K562 (cell line): ENCODE measurements at regions not wholly inside any gene's neighbourhood (a gene's known extent, or its start where the extent isn't known, plus 50 kb on each side); places are given as distances from the start of the nearest gene placed in this dataset.

ENCODE experiments used
- ATAC-seq: fragments of 200-7000 bp; cut with Tn5 transposase; 3 replicates; pipeline ENCODE4 v1.9.1; 2020; ENCODE audit warnings: moderate library complexity
- BruUV-seq: library from RNA; stranded (reverse); fragments of 400-500 nt; replicated peaks from 2 replicates; lab custom pipeline; 2021; lab: Mats Ljungman, UMichigan
- CTCF ChIA-PET: fragments of 300-600 bp; formaldehyde crosslinking; extraction: SDS; loops from one replicate; lab custom pipeline; 2021; ENCODE audit warnings: low intra/inter-chr PET ratio; lab: Yijun Ruan, JAX
- POLR2A ChIA-PET: fragments of 300-600, 350-650 bp; sonication (Branson Sonifier 250); formaldehyde crosslinking; extraction: SDS; loops from one replicate; lab custom pipeline; 2021; ENCODE audit warnings: antibody characterized with exemption, inconsistent platforms; lab: Yijun Ruan, JAX
- DNase-seq, 4 experiments: peaks; one replicate each; pipeline versions ENCODE4 v3.0.0 to v3.0.0-alpha.2; 2011 to 2018; ENCODE audit warnings: low spot score in 3 of 4, mixed read lengths in 3 of 4; ENCODE audit errors: extremely low read depth in 1 of 4
- FAIRE-seq: peaks from 2 replicates; lab custom pipeline; 2011; peaks lifted over from hg19 to GRCh38; lab: Jason Lieb, UNC
- H2AFZ ChIP-seq: 2 replicates; pipeline ENCODE4 v1.6.0; 2011; ENCODE audit warnings: low read depth, low read length, control low read depth, inconsistent platforms
- H3K27ac ChIP-seq: fragments of 200-600 bp; 3 replicates; pipeline ENCODE4 v1.8.0; 2011; ENCODE audit warnings: low read depth, mild to moderate bottlenecking, control low read depth, inconsistent platforms, low read length, moderate library complexity, mixed read lengths; ENCODE audit errors: extremely low read depth
- H3K27me3 ChIP-seq, 2 experiments: fragments of 300-600 bp in 1 of 2; 2 replicates in 1 of 2; 3 replicates in 1 of 2; pipeline versions ENCODE4 v1.6.0 to v1.8.0; 2011; ENCODE audit warnings: inconsistent platforms in 2 of 2, low read length in 2 of 2, mild to moderate bottlenecking in 1 of 2, mixed read lengths in 1 of 2, moderate library complexity in 1 of 2; ENCODE audit not compliant: control insufficient read depth in 2 of 2, insufficient read depth in 2 of 2
- H3K36me3 ChIP-seq: fragments of 300-600 bp; 3 replicates; pipeline ENCODE4 v1.8.0; 2011; ENCODE audit warnings: mild to moderate bottlenecking, low read length, inconsistent platforms; ENCODE audit not compliant: control insufficient read depth, insufficient read depth
- H3K4me1 ChIP-seq, 2 experiments: fragments of 200-600 bp in 1 of 2; replicated peaks in 1 of 2; 2 replicates in 1 of 2; 3 replicates in 1 of 2; pipeline versions ENCODE4 v1.5.1 to v1.8.0; 2011; ENCODE audit warnings: inconsistent platforms in 2 of 2, low read length in 2 of 2, mild to moderate bottlenecking in 1 of 2, mixed read lengths in 1 of 2, moderate library complexity in 1 of 2; ENCODE audit not compliant: control insufficient read depth in 2 of 2, insufficient read depth in 2 of 2
- H3K4me2 ChIP-seq: 2 replicates; pipeline ENCODE4 v1.6.1; 2011; ENCODE audit warnings: low read length, control low read depth, inconsistent platforms, mixed read lengths; ENCODE audit not compliant: insufficient read depth
- H3K4me3 ChIP-seq: fragments of 200-600 bp; sonication (generic), shearing (Covaris generic); 2 replicates; pipeline ENCODE4 v1.5.1; 2016; ENCODE audit warnings: control low read depth, inconsistent platforms
- H3K79me2 ChIP-seq: fragments of 200-600 bp; 3 replicates; pipeline ENCODE4 v1.8.0; 2011; ENCODE audit warnings: low read length, inconsistent platforms; ENCODE audit not compliant: control insufficient read depth, insufficient read depth
- H3K9ac ChIP-seq, 2 experiments: 2 replicates each; pipeline versions ENCODE4 v1.6.0 to v1.6.1; 2011; ENCODE audit warnings: low read depth in 2 of 2, low read length in 2 of 2, control low read depth in 1 of 2, inconsistent platforms in 1 of 2, mild to moderate bottlenecking in 1 of 2, mixed read lengths in 1 of 2; ENCODE audit not compliant: insufficient read depth in 1 of 2
- H3K9me1 ChIP-seq: one replicate; pipeline ENCODE4 v1.6.0; 2011; ENCODE audit warnings: inconsistent platforms, mild to moderate bottlenecking, low read length, moderate library complexity; ENCODE audit not compliant: control insufficient read depth, insufficient read depth
- H3K9me3 ChIP-seq: replicated peaks from 2 replicates; pipeline ENCODE4 v1.5.1; 2011; ENCODE audit warnings: low read depth, low read length, inconsistent platforms; ENCODE audit not compliant: control insufficient read depth, insufficient read depth
- H4K20me1 ChIP-seq: replicated peaks from 2 replicates; pipeline ENCODE4 v1.6.1; 2011; ENCODE audit warnings: low read length, inconsistent platforms, mixed read lengths; ENCODE audit not compliant: control insufficient read depth, insufficient read depth
- ASH1L ChIP-seq: fragments of 450-650 bp; IDR thresholded peaks from 2 replicates; pipeline ENCODE4 v1.6.1; 2018; ENCODE audit warnings: borderline replicate concordance, mild to moderate bottlenecking, low read depth; ENCODE audit not compliant: partially characterized antibody
- ERF ChIP-seq: fragments of 450-650 bp; formaldehyde crosslinking; IDR thresholded peaks from 2 replicates; pipeline ENCODE4 v1.4.0; 2020; ENCODE audit warnings: mild to moderate bottlenecking, mixed read lengths
- FOXA1 ChIP-seq: fragments of 450-650 bp; IDR thresholded peaks from 2 replicates; pipeline ENCODE4 v1.6.1; 2016; ENCODE audit warnings: mild to moderate bottlenecking, borderline replicate concordance
- GTF2F1 ChIP-seq: IDR thresholded peaks from 2 replicates; pipeline ENCODE4 v1.6.1; 2011; ENCODE audit warnings: low read depth, low read length, improper control_type of control experiment
- HNRNPL ChIP-seq: fragments of 200-400 bp; formaldehyde crosslinking; IDR thresholded peaks from 2 replicates; pipeline ENCODE4 v1.6.1; 2017; ENCODE audit warnings: low read depth, mild to moderate bottlenecking, low read length
- HNRNPUL1 ChIP-seq: fragments of 200-400 bp; formaldehyde crosslinking; IDR thresholded peaks from 2 replicates; pipeline ENCODE4 v1.6.1; 2017; ENCODE audit warnings: low read length
- JUND ChIP-seq, 2 experiments: IDR thresholded peaks; 2 replicates in 1 of 2; 3 replicates in 1 of 2; pipeline ENCODE4 v1.6.1; 2011; ENCODE audit warnings: borderline replicate concordance in 2 of 2, low read depth in 2 of 2, low read length in 2 of 2, improper control_type of control experiment in 1 of 2, missing biosample characterization in 1 of 2, missing genetic modification characterization in 1 of 2, missing genetic modification reagents in 1 of 2
- NELFE ChIP-seq: IDR thresholded peaks from 2 replicates; pipeline ENCODE4 v1.6.1; 2011; ENCODE audit warnings: mild to moderate bottlenecking; ENCODE audit not compliant: insufficient read depth, insufficient read length
- RB1 ChIP-seq: fragments of 450-650 bp; IDR thresholded peaks from 2 replicates; pipeline ENCODE4 v1.6.1; 2017; ENCODE audit warnings: low read depth, mild to moderate bottlenecking
- SETDB1 ChIP-seq: IDR thresholded peaks from one replicate; pipeline ENCODE4 v1.6.1; 2012; ENCODE audit warnings: low read length, control low read depth, inconsistent platforms
- SLC30A9 ChIP-seq: fragments of 250-450 bp; sonication (Bioruptor Pico); IDR thresholded peaks from 2 replicates; pipeline ENCODE4 v1.8.0; 2022; ENCODE audit warnings: mild to moderate bottlenecking, moderate library complexity
- TAF15 ChIP-seq: fragments of 200-400 bp; formaldehyde crosslinking; IDR thresholded peaks from 2 replicates; pipeline ENCODE4 v1.6.1; 2017; ENCODE audit warnings: mild to moderate bottlenecking, low read depth, low read length, moderate library complexity
- YBX1 ChIP-seq: fragments of 450-650 bp; IDR thresholded peaks from 2 replicates; pipeline ENCODE4 v1.7.1; 2016; ENCODE audit warnings: mild to moderate bottlenecking
- WGBS: fragments of 100-300 bp; shearing (Covaris generic); methylation state at CpG from one replicate; pipeline ENCODE4 v1.1.6; 2016; ENCODE audit warnings: low coverage, mixed read lengths; ENCODE audit not compliant: insufficient coverage; ENCODE audit errors: missing lambda C conversion rate; 5-methylcytosine and 5-hydroxymethylcytosine counted together
- in situ Hi-C: fragments of 300-500 bp; cut with MboI; formaldehyde crosslinking; loops from 4 replicates; pipeline ENCODE4 v1.15.0; 2018; ENCODE audit warnings: inconsistent platforms, mixed read lengths
- intact Hi-C: fragments of 100-400 bp; cut with micrococcal nuclease; formaldehyde crosslinking; loops from 2 replicates; pipeline ENCODE4 v1.14.2; 2022

- no peak for TF ChIP-seq JUND (IDR thresholded peaks at IDR 0.05; ENCODE audit: borderline replicate concordance, low read depth, low read length)
- TF ChIP-seq JUND (tag; IDR thresholded peaks at IDR 0.05; ENCODE audit: borderline replicate concordance, low read depth, low read length), result no peak
- no peak for TF ChIP-seq HNRNPUL1
Observed at GRCh38 chr5:29170599-29170998, 2022.9 kb upstream of the CDH6 start (continued).

- Histone ChIP-seq H3K9me3 (no peaks in the 10 kb centered on the region; the same call in 1 of the 2 replicates), H3K9me1 (no peaks in the 10 kb centered on the region), H3K36me3 (no peaks in the 10 kb centered on the region), H3K79me2 (no peaks in the 10 kb centered on the region), H3K27me3 (no peaks in the 10 kb centered on the region), H3K9ac (no peak overlapping the region), H3K4me2 (no peak overlapping the region), H2AFZ (no peak overlapping the region), H4K20me1 (no peaks in the 10 kb centered on the region), H3K27ac (no peak overlapping the region), H3K4me1 (no peaks in the 10 kb centered on the region), H3K4me3 (no peak overlapping the region)
- intact Hi-C loops, result no loop called here
- in situ Hi-C loops, result no loop called here
- 9% methylated on average over 2 of the region's 2 CpGs for WGBS
- ChIA-PET POLR2A (no interaction called here), CTCF (no interaction called here)
- FAIRE-seq (no peak), ATAC-seq (no peak), DNase-seq (no peak)
- BruUV-seq, result no TSS peak
- TF ChIP-seq HNRNPL (no peak), YBX1 (no peak), TAF15 (no peak), GTF2F1 (no peak), SLC30A9 (CRISPR knock-in tag) (no peak), SETDB1 (no peak), RB1 (no peak), ASH1L (no peak), ERF (no peak), FOXA1 (no peak), NELFE (no peak)
Observed at GRCh38 chr5:29169886-29170285, 2023.6 kb upstream of the CDH6 start.
